GM21390 (cell line): ENCODE measurements at regions not wholly inside any gene's neighbourhood (a gene's known extent, or its start where the extent isn't known, plus 50 kb on each side); places are given as distances from the start of the nearest gene placed in this dataset.
"Not testable (repeated sequence)": the region's sequence is repeated elsewhere in the genome, so short reads cannot be mapped to it uniquely, and the experiment has no call there.

Source experiments
- ATAC-seq: cut with Tn5 transposase; IDR thresholded peaks from one replicate; pipeline ENCODE4 v1.9.1; 2021; ENCODE audit not compliant: unreplicated experiment

GRCh38 chr2:53381271-53381670, 386.3 kb upstream of the CHAC2 start:
- ATAC-seq: no peak

- ATAC-seq: no peak
Measured at GRCh38 chr2:53379547-53379946, 388.1 kb upstream of the CHAC2 start.

DNA sequence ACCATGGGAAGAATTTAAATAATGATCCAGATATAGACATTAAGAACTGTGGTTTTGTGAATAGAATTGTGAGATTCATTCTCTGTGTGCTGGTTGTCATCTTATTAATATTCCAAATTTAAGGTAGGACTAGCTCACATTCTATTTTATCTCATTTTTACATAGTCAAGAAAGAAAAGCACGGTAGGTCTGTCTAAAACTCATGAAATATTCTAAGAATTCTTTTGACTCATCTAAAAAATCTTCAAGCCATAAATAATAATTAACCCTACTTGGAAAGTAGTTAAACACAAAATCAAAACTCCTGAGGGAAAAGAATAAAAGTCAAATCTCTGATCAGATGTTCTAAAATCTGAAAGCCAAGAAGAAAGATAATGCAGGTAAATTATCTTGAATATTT, 388.8 kb upstream of the CHAC2 start:
- ATAC-seq: no peak

DNA sequence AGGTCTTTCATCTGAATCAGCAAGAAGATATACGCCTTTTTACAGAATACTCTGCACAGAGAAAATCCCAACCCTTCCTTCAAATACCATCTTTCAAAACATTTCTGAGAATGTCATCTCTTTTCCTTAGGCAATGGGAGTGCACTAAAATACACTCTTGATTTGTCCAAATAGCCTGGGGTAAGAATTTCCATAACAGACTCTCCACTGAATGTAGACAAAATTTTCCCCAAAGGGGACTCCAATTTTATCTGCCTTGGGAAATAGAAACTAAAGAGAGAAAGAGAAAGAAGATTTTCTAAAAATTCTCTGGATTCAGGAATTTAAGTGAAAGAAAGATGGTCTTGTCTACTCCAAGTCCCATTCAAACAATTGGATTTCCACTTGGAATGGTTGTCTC, 394.5 kb upstream of the CHAC2 start:
- no peak for ATAC-seq

DNA sequence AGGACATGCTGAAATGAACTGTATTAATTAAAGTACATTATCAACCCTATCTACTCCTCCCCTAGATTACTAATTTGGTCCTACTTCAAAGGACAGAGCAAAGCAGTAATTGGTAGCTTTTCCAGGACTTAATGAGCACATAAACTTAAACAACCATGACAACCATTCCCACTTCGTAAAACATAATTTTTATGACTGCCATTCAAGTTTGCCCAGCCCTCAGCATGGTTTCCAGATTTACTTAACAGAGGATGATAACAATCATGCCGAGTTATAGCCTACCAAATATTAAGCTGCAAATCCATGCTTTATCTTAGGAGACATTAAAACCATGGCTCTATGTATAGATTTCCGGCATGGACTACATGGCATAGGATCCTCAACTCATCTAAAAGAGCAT, 401.1 kb upstream of the CHAC2 start:
- ATAC-seq: no peak

GRCh38 chr2:53362934-53363333, 404.7 kb upstream of the CHAC2 start:
- ATAC-seq: no peak

DNA sequence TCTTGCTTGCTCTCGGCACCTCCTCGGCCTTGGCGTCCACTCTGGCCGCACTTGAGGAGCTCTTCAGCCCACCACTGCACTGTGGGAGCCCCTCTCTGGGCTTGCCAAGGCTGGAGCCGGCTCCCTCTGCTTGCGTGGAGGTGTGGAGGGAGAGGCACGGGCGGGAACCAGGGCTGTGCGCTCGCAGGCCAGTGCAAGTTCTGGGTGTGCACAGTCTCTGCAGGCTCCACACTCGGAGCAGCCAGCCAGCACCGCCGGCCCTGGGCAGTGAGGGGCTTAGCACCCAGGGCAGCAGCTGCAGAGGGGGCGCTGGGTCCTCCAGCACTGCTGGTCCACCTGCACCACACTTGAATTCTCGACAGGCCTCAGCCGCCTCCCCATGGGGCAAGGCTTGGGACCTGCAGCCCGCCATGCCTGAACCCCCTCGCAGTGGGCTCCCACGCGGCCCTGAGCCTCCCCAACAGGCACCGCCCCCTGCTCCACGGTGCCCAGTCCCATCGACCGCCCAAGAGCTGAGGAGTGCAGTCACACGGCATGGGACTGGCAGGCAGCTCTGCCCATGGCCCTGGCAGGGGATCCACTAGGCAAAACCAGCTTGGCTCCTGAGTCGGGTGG, 411.2 kb upstream of the CHAC2 start:
- no peak for ATAC-seq

GRCh38 chr2:53353135-53354114, 414.2 kb upstream of the CHAC2 start:
- ATAC-seq: no peak

GRCh38 chr2:53347269-53347668, 420.3 kb upstream of the CHAC2 start:
- ATAC-seq: no peak

- ATAC-seq: no peak
Measured at GRCh38 chr2:53342248-53342647, 425.4 kb upstream of the CHAC2 start.

DNA sequence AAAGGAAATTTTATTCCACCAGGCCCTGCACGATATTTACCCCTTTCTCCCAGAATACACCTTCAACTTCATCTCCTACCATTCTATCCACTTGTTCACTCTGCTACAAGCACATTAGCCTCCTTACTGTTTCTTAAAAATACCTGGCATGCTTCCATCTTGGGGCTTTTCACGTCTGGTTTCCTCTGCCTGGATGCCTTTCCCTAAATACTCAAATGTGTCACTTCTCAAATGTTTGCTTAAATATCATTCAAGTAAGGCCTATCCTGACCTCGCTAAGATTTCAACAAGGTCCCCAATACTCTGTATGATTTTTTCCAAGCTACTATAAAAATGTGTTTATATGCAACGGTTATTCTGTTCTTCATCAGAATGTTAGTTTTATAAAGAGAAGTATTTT, 433.0 kb upstream of the CHAC2 start:
- no peak for ATAC-seq

- ATAC-seq: no peak
Measured at GRCh38 chr2:53331667-53332066, 435.9 kb upstream of the CHAC2 start.

DNA sequence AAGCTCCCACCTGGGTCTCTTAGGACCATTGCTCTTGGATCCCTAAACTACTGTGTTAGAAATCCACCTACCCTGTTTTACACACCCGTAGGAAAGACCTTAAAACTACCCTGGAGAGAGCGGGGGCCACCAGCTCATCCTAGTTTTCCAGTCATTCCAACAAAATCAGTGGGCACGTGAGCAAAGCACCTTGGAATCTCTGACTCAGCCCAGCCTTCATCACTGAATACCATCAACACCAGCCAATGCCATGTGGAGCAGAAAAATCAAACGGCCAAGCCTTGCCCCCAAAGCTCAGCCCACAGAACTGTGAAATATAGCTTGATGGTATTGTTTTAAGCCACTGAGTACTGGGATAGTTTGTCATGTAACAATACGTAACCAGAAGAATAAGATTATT, 449.7 kb upstream of the CHAC2 start:
- no peak for ATAC-seq

DNA sequence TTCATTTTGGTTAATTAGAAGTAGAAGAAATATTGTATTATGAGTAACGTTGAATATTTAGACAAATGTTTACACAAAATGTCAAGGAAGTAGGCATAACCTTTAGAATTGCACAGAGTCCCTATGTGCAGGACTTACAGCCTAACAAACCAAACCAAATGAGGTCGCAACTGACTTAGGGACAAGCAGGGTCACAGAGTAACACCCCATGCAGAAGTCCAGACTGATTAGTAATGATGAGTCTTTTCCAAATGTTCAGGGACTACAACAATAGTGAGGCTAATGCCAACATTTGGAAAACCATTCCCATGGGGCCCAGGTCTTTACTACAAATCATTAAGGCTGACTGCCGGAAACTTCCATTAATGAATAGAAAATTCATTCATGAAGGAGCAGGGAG, 452.5 kb upstream of the CHAC2 start:
- ATAC-seq: no peak

DNA sequence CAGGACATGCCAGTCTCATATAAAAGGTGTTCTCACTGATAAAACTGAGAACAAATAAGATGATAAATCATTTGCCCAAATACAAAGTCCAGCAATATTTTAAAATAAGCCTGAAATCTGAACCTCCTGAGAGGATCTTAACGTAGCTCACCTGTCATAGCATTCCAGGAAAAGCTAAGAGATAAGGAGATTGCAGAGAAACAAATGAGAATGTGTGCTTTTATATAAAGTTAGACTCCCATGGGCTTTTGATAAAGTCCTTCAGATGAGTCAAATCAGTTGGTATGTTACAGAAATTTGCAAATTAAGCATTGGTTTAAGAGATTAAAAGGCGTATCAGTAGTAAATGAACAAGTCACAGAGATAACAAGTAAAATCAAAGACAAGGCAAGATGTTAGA, 452.9 kb upstream of the CHAC2 start:
- ATAC-seq: no peak

DNA sequence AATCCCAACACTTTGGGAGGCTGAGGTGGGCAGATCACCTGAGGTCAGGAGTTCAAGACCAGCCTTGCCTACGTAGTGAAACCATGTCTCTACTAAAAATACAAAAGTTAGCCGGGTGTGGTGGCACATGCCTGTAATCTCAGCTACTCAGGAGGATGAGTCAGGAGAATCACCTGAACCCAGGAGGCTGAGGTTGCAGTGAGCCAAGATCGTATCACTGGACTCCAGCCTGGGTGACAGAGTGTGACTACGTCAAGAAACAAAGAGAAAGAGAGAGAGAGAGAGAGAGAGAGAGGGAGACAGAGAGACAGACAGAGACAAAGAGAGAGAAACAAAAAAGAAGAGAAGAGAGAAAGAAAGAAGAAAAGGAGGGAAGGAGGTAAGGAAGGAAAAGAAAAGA, 454.0 kb upstream of the CHAC2 start:
- not testable (repeated sequence) for ATAC-seq

DNA sequence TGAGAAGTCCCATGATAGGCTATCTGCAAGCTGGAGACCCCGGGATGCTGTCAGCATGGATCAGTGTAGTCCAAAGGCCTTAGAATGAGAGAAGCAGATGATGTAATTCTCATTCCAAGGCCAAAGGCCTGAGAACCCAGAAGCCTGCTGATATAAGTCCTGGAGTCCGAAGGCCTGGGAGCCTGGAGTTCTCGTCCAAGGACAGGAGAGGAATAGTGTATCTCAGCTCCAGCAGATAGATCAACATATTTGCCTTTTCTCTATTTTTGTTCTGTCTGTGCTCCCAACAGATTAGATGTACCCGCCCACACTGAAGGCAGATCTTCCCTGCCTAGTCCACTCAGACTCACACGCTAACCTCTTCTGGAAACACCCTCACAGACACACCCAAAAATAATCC, 454.9 kb upstream of the CHAC2 start:
- ATAC-seq: no peak

DNA sequence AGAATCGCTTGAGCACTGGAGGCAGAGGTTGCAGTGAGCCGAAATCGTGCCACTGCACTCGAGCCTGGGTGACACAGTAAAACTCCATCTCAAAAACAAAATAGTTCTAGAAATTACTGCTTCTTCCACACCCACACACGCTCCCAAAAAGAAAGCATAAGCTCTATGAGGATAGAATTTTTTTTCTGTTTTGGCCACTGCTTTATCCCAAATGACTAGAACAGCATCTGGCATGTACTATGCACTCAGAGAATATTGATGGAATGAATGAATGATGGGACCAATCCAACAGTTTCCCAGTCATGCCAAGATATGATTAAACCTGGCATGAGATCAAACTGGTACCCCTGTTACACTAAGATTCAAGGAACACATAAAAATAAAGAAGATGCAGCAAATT, 455.4 kb upstream of the CHAC2 start:
- ATAC-seq: no peak

GRCh38 chr2:53303012-53303578, 464.5 kb upstream of the CHAC2 start:
- no peak for ATAC-seq

- no peak for ATAC-seq
Measured at GRCh38 chr2:53302455-53302854, 465.1 kb upstream of the CHAC2 start.

GRCh38 chr2:53289309-53290006, 478.1 kb upstream of the CHAC2 start:
- no peak for ATAC-seq

GRCh38 chr2:53286345-53286744, 481.3 kb upstream of the CHAC2 start:
- no peak for ATAC-seq
